COR-L47 (cell line): ENCODE measurements at regions not wholly inside any gene's neighbourhood (a gene's known extent, or its start where the extent isn't known, plus 50 kb on each side); places are given as distances from the start of the nearest gene placed in this dataset.
"Not testable (repeated sequence)": the region's sequence is repeated elsewhere in the genome, so short reads cannot be mapped to it uniquely, and the experiment has no call there.

Experiments
- DNase-seq: peaks from one replicate; lab custom pipeline; 2025; lab: John Stamatoyannopoulos, UW

DNA sequence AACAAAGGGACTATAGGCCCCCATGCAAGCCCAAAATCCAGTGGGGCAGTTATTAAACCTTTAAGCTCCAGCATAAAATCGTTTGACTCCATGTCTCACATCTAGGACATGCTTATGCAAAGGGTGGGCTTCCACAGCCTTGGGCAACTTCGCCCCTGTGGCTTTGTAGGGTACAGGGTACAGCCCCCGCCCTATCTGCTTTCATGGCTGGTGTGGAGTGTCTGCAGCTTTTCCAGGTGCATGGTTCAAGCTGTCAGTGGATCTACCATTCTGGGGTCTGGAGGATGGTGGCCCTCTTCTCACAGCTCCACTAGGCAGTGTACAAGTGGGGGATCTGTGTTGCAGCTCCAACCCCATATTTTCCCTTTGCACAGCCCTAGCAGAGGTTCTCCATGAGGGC lies 559.8 kb upstream of the TECRL start:
- no peak for DNase-seq

DNA sequence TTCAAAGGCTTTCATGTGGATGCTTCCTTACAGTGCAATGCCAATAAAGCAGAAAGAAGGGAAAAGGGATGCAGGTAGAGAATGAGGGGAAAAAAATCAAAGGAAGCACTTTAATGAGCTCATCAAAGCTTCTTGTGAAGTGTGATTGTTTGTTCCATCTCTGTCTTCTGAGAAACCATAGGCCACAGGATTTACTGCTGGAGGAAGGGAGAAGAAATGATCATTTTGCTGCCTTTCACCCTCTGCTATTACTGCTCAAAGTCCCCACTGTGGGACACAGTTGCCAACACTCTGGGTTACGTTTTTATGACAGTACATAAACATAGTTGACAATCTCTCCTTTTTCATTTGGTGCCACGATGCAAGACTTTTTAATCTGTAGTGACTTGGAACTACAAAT lies 558.0 kb upstream of the TECRL start:
- no peak for DNase-seq

DNA sequence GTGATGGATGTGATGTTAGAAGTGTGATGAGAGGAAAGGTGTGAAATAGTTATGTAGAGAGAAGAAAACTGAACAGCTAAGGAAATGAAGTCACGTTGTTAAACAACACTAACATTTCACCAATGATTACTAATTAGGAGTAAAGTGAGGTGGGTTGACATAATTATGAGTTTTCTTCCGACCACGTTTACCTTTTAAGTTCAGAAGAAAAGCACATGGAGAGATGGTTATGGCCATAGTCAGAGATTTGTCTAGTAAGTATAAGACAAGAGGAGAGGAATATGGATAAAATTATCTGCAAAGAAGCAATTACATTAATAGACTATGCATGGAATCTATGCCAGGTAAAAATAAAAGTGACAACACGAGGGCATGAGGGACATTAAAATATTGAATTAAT lies 551.3 kb upstream of the TECRL start:
- DNase-seq = no peak

DNA sequence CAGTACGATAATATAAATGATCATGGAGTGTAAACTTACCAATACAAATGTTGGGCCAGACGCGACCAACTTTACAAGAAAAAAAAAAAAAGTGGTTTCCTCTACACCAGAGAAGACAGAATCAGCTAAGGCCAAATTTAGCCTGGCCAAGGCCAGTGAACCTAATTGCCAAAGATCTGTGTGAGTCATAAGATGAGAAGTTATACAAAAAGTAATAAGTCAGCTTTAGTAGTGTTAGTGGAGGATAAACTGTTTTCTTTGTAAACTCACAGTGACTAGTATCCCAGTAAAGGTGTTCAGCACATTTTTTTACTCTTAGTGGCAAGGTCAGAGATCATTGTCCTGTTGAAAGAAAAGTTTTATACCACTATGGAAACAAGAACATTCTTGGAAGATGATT lies 531.4 kb upstream of the TECRL start:
- no peak for DNase-seq

DNA sequence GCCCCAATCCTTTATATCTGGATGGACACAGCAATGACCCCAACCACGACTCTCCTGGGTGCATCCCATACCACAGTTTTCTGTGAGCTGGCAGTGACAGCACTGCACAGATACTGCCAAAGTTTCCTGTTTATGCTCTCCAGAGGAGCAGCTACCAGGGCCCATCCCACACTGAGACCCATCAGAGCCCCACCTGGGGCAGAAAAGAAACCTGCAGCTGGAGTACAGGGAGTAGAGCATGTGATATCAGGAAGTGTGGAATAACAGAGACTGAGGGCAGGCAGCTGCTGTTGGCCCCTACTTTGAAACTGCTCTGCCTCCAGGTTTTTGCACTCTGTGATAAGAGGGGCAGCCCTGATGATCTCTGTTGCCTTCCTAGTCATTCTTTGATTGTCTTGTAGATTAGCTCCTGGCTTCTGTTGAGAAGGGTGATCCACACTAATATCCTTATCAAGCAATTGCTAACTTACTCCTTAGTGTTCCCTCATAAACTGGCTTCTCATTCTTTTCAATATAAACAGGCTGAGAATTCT lies 526.3 kb upstream of the TECRL start:
- no peak for DNase-seq

- DNase-seq = peak; percentile 1
Measured at GRCh38 chr4:64911846-64912245, 502.6 kb upstream of the TECRL start.

DNA sequence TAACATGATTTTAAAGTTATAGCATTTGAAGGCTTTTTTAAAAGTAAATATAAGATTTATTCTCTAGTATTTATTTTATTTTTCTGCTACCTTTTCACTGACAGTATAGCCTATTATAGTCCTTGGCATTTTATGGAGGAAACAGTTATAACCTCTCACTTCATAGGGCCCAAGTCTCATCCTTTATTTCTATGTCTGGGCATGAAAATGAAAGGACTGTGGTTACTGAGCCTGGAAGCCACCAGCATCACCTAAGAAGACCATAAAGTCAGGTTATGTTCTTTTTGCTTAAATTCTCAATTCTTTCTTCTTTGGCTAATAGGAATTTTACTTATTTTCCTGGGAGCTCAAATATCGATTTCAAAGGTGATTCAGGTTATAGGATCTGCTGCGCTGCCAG lies 494.7 kb upstream of the TECRL start:
- DNase-seq = no peak

DNA sequence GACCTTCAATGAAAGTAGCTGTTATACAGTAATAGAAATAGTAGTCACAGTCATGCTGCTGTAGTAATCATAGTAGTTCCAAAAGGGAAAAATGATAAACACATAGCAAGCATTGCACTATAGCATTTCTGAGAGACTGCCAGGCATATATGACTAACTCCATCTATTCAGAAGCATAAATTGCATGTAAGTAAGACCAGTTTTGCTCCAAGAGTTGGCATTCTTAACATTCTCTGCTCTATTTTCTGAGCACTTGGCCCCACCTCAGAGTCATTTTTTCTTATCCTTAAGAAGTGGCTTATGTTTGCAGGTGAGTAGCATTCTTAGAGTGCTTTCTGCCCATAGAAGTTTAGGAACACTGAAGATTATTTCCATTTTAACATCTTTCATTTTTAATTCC lies 490.3 kb upstream of the TECRL start:
- no peak for DNase-seq

DNA sequence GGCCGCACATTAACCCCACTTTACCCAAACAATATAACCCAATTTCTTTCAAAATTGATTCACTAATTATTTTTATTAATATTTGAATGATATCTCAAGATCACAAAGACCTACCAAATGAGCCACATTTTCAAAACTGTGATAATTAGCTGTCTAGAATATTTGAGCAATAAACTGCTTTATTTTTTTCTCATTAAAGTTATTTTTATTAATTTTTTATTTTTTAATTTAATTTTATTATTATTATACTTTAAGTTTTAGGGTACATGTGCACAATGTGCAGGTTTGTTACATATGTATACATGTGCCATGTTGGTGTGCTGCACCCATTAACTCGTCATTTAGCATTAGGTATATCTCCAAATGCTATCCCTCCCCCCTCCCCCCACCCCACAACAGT lies 489.8 kb upstream of the TECRL start:
- not testable (repeated sequence) for DNase-seq

- peak; percentile 5 for DNase-seq
Measured at GRCh38 chr4:64897683-64898082, 488.4 kb upstream of the TECRL start.

DNA sequence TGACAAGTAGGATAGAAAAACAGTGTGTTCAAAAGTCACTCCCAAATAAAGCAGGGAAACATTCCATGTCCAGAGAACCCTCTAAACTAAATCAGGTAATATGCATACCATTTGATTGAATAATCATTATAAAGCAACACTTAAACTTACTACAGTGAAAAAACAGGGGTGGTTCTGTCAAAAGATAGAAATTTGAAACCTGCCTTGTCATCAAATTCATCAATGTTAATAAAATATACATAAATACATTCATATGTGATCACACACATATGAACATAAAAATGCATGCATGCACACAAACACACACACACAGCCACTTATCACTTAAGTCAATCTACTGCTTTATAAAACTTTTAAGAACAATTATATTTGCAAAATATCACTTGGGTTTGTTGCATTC lies 485.8 kb upstream of the TECRL start:
- DNase-seq = no peak

DNA sequence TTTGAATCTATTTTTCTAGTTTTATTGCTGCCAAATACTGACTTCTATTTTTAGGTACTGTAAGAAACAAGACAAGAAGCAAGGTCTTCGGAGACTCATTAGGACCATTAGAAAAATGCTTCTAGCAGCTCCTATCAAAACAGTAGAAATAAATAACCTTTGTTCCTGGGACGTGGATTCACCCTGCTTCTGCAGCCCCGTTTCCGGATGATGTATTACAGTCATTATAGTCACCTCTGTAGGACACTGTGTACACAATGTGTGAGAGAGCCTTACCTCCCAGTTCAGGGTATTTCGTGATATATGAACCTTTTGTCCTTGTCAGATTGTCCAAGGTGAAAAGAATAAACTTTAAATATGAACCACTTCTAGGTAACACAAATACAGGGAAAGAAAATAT lies 484.0 kb upstream of the TECRL start:
- peak; percentile 26 for DNase-seq

DNA sequence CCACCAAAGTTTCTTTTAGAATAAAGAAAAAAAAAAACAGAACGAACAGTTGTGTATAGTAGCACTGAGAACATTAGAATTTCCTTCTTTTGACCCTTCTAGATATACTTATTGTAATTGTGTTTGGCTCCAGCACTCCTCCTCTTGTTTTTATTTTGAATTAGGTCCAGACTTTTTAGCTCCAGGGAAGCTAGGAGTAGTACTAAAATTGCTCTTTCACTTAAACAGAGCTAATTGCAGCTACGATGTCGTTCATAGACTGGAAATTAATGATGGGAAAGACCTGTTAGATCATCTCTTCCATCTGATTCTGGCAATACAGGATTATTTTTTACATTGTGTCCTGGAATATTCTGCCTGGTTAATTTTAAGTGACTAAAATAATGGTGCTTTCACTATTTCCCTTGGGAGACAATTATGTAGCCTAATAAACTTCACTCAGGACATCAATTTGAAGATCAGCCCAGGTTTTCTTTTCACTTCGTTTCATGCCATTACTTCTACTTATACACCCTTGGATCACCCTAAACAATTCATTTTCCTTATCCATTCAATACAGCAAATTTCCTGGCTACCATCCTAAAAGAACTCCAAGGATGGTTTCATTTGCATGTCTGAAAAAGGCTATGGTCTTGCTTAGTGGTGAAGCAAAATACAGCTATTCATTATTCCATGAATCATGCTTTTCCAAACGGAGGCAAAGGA lies 480.8 kb upstream of the TECRL start:
- peak; percentile 5 for DNase-seq

DNA sequence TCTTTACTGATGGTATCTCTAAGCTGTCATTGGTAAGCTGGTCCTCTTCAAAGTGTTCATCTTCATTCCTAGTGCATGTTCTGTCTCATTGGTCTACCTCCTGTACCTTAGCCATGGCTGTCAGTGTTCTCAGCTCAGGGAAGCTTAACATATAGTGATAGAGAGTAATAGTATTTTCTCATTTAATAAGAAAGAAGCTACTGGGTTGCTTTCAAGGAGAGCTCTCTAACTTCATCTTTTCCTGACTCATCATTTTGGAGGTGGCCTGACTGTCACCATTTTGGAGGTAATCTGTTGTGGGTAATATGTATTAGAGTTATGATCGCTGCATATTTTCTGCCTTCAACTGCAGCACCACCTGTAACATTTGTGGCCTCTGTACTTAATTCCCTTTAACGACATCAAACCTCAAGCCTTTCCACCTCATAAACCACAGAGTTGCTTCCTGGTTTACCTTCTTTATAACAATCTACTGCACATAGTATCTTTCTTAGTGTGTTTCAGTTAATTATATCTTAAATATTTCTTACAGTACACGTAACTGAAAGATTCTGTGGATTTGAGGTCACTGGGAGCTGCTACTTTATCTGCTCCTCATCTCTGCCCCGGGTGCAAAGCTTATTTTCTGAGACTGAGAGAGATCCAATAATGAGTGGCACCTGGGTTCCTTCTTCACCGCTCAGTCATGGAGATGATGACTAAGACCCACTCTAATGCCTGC lies 474.0 kb upstream of the TECRL start:
- DNase-seq = no peak

DNA sequence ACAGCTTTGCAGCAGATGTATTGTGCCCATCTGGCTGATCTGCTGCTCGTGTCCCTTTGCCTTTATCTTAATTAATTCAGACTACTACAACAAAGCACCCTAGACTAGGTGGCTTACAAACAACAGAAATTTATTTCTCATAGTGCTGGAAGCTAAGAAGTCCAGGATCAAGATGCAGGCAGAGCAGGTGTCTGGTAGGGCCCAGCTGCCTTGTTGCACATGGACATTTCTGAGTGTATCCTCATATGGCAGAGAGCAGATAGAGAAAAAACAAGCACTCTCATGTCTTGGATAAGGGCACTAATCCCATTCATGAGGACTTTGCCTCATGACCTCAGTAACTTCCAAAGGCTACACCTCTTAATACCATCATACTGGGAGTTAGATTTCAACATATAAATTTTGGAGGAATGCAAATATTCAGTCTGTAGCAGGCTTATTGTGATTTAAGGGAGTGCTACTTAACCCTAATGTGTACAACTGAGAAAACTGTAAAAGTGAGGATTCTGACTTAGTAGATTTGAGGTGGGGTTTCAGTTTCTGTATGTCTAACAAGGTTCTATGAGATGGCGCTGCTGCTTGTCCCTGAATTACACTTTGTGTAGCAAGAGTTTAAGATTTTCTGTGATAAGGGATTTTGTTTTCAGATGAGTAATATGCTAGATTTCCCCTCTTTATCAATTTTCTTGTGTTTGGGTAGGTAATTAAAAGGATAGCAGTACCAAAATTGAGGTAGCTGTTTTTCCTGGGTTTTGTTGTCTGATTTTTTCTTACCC lies 473.2 kb upstream of the TECRL start:
- no peak for DNase-seq

DNA sequence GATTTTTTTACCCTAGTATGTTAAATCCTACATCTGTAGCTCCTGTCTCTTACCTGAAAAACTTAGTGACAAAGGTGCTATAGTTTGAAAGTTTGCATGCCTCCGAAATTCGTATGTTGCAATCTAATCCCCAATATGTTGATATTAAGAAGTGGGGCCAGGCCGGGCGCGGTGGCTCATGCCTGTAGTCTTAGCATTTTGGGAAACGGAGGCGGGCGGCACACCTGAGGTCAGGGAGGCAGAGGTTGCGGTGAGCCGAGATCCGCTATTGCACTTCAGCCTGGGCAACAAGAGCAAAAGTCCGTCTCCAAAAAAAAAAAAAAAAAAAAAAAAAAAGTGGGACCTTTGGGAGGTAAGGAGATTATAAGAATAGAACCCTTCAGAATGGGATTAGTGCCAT lies 471.3 kb upstream of the TECRL start:
- no peak for DNase-seq

- no peak for DNase-seq
Measured at GRCh38 chr4:64876021-64876420, 466.8 kb upstream of the TECRL start.

- no peak for DNase-seq
Measured at GRCh38 chr4:64870558-64870957, 461.3 kb upstream of the TECRL start.

GRCh38 chr4:64857815-64858214 lies 448.6 kb upstream of the TECRL start:
- DNase-seq = no peak

GRCh38 chr4:64857198-64857597 lies 447.9 kb upstream of the TECRL start:
- DNase-seq = no peak

DNA sequence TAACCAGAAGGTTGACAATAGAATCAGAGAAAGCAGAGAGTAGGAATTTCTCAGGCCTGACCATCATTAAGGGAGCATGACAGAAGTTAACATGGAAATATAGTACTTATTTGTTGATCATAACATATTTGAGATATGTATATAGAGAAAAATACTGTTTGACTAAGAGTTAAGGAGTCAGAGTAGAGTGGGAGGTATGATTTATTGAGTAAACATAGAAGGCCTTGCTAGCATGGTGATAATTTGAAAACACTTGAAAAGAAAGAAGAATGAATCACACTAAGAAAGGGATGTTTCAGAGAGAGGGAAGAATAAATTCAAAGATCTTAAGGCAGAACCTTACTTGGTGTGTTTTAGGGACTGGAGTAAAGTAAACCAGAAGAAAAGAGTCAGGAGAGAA lies 437.2 kb upstream of the TECRL start:
- DNase-seq = no peak

DNA sequence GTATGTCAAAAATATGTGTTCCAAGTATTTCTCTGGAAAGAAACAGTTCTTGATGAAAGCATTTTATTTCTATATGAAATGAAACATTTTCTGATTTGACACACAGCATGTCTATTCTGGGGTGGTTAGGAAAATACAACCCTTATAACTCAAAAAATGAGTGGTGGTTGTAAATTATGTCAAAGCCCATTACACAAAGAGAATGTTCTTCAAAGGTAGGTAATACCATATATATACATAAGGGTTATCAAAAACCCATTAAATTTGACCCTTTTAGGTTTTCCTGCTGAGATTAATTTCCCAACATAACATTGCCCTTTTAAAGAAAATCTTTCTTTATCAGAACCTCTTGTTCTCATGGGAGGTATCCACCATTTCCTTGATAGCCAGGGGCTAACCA lies 420.5 kb upstream of the TECRL start:
- no peak for DNase-seq

GRCh38 chr4:64824591-64824990 lies 415.3 kb upstream of the TECRL start:
- DNase-seq = no peak
